HG03558 (cell line): ENCODE measurements at regions not wholly inside any gene's neighbourhood (a gene's known extent, or its start where the extent isn't known, plus 50 kb on each side); places are given as distances from the start of the nearest gene placed in this dataset.

Experiments
- ATAC-seq: cut with Tn5 transposase; IDR thresholded peaks from one replicate; pipeline ENCODE4 v1.9.1; 2021; ENCODE audit warnings: moderate number of reproducible peaks; ENCODE audit not compliant: unreplicated experiment; ENCODE audit errors: extremely low read depth

DNA sequence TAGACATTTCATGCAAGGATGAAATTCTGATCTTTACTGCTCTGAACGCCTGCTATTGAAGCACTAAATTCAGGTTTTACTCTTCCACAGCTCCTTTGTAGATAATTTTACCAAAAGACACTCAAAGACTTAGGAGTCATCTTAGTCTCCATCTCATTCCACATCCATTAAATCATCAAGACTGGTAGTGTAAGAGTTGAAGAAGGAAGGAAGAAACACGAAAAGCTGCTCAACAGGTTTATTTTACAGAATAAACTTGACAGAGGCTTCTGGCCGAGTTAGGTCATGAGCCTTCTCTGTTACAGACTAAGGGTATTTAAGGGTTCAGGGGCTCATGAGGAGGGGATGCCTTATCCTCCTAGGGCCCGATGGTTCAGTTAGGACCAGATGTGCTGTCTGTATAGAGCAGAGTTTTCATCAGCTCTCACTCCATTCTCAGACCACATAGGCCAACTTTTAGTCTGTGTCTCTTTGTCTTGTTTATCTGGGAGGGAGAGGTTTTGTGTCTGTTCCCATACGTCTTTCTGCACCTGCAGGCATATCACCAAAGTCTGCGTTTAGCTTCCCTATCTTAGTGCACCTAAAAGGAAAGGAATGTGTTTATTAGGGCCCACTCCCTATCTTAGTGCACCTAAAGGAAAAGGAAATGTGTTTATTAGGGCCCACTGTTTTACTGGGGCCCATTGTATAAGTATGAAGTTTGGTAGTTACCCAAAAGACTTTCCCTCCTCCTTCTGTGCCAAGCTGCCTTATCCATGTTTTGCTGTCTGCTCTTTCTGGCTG, 57.4 kb upstream of the RGS18 start:
- ATAC-seq, result no peak

DNA sequence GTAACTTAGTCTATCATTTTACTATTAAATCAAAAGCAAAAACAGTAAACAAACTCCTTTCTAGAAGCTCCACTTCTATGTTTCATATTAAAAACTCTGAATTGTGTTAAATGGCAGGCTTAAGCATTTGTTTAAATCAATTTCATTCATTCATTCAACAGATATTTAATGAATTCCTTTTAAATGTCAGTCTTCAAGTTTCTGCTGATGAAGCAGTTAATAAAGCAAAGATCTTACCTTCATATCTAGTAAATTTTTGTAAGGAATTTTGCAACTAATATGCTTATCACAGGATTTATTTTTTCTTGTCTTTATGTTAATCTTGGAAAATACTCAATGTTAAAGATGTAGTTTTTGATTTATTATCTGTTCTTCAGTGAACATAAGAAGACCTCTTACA, 54.1 kb upstream of the RGS18 start:
- no peak for ATAC-seq

DNA sequence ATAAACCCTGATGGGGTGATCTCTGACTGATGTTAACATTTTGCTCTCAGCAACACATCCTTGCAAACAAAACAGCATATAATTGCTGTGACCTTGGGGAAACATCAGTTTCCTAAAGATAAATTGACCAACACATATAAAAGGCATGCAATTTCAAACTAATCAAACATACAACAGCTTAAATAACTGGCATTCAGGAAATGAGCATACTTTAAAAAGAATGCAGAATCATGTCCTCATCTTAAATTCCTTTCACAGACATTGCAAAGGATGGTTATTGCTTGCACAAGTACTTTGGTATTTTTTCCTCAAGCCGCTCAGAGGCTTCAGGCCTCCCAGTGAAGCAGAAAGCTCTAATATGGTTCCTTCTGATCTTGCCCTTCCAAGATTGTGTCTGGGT, 53.4 kb upstream of the RGS18 start:
- no peak for ATAC-seq

DNA sequence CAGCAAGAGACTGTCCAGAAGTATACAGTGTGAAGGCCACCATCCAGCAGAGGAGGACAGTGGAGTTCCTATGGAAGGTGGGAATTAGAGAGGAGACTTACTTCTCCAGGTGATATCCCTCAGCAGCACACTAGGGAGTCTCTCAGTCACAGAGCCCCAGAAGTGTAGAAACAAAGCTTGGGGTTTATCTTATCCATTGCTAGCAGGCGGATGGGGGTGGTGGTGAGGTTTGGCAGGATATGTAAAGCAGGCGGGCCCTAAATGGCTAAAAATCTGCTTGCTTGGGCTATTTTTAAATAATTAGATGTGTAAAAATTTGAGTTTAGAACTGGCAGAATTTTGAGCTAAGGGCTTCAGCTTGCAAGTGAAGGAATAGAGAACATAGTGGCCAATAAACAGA, 50.1 kb upstream of the RGS18 start:
- no peak for ATAC-seq
